ENCODE measurements at regions not wholly inside any gene's neighbourhood (a gene's known extent, or its start where the extent isn't known, plus 50 kb on each side); places are given as distances from the start of the nearest gene placed in this dataset.

GRCh38 chr13:104414181-104414580 is 1348.0 kb upstream of the SLC10A2 start:
- intact Hi-C loops (cut with micrococcal nuclease): no loop called here
- no peaks in the 10 kb centered on the region for H3K9me3 ChIP-seq (replicated peaks)
- H3K4me1 ChIP-seq: peaks cover 12% of the 10 kb centered on the region

GRCh38 chr13:104411141-104411765 is 1345.0 kb upstream of the SLC10A2 start:
- Histone ChIP-seq H3K4me1 (peaks cover 12% of the 10 kb centered on the region), H3K27me3 (ENCODE audit: low read depth) (no peaks in the 10 kb centered on the region), H3K36me3 (no peaks in the 10 kb centered on the region), H3K4me3 (no peak overlapping the region), H3K27ac (replicated peaks) (no peak overlapping the region), H3K9me3 (replicated peaks) (no peaks in the 10 kb centered on the region)
- TF ChIP-seq CTCF (IDR thresholded peaks at IDR 0.05; ENCODE audit: borderline replicate concordance): no peak
- intact Hi-C loops (cut with micrococcal nuclease): no loop called here
- DNase-seq: no peak

More at GRCh38 chr13:104414181-104414580, 1348.0 kb upstream of the SLC10A2 start:
- H3K27me3 ChIP-seq (ENCODE audit: low read depth): no peaks in the 10 kb centered on the region
- no peak for DNase-seq
- H3K4me3 ChIP-seq: no peak overlapping the region
- H3K27ac ChIP-seq (replicated peaks): no peak overlapping the region
- no peaks in the 10 kb centered on the region for H3K36me3 ChIP-seq
- TF ChIP-seq CTCF (IDR thresholded peaks at IDR 0.05; ENCODE audit: borderline replicate concordance): no peak

- Histone ChIP-seq H3K27me3 (ENCODE audit: low read depth) (no peaks in the 10 kb centered on the region), H3K4me1 (peaks cover 3% of the 10 kb centered on the region), H3K9me3 (replicated peaks) (no peaks in the 10 kb centered on the region), H3K36me3 (no peaks in the 10 kb centered on the region), H3K27ac (replicated peaks) (no peak overlapping the region), H3K4me3 (no peak overlapping the region)
- DNase-seq: no peak
- TF ChIP-seq CTCF (IDR thresholded peaks at IDR 0.05; ENCODE audit: borderline replicate concordance): no peak
- intact Hi-C loops (cut with micrococcal nuclease): no loop called here
Measured at GRCh38 chr13:104408733-104409132, 1342.5 kb upstream of the SLC10A2 start.

GRCh38 chr13:104404325-104404724 is 1338.1 kb upstream of the SLC10A2 start:
- no peak for DNase-seq
- Histone ChIP-seq H3K4me1 (no peaks in the 10 kb centered on the region), H3K27ac (replicated peaks) (no peak overlapping the region), H3K9me3 (replicated peaks) (no peaks in the 10 kb centered on the region), H3K36me3 (no peaks in the 10 kb centered on the region), H3K4me3 (no peak overlapping the region), H3K27me3 (ENCODE audit: low read depth) (no peaks in the 10 kb centered on the region)
- TF ChIP-seq CTCF (IDR thresholded peaks at IDR 0.05; ENCODE audit: borderline replicate concordance): no peak
- intact Hi-C loops (cut with micrococcal nuclease): no loop called here

- intact Hi-C loops (cut with micrococcal nuclease): no loop called here
- H3K36me3 ChIP-seq: no peaks in the 10 kb centered on the region
- no peak for DNase-seq
- no peaks in the 10 kb centered on the region for H3K27me3 ChIP-seq (ENCODE audit: low read depth)
- TF ChIP-seq CTCF (IDR thresholded peaks at IDR 0.05; ENCODE audit: borderline replicate concordance): no peak
- peaks cover 5% of the 10 kb centered on the region for H3K9me3 ChIP-seq (replicated peaks)
- no peak overlapping the region for H3K27ac ChIP-seq (replicated peaks)
- H3K4me1 ChIP-seq: no peaks in the 10 kb centered on the region
- no peak overlapping the region for H3K4me3 ChIP-seq
Measured at GRCh38 chr13:104389691-104390090, 1323.5 kb upstream of the SLC10A2 start.
